HEK293 (cell line): ENCODE measurements at regions not wholly inside any gene's neighbourhood (a gene's known extent, or its start where the extent isn't known, plus 50 kb on each side); places are given as distances from the start of the nearest gene placed in this dataset.

Experiments
- SP2 ChIP-seq: fragments of 450-650 bp; formaldehyde crosslinking; IDR thresholded peaks from 2 replicates; pipeline ENCODE4 v1.5.1; 2016; ENCODE audit warnings: missing biosample characterization, missing genetic modification characterization
- ZBTB7A ChIP-seq: fragments of 450-650 bp; formaldehyde crosslinking; IDR thresholded peaks from 2 replicates; pipeline ENCODE4 v1.5.1; 2016; ENCODE audit warnings: low read depth, missing biosample characterization, missing genetic modification characterization
- ZNF169 ChIP-seq: fragments of 450-650 bp; formaldehyde crosslinking; IDR thresholded peaks from 2 replicates; pipeline ENCODE4 v1.5.1; 2016; ENCODE audit warnings: missing biosample characterization, missing genetic modification characterization
- ZNF248 ChIP-seq: fragments of 450-650 bp; formaldehyde crosslinking; IDR thresholded peaks from 2 replicates; pipeline ENCODE4 v1.5.1; 2017; ENCODE audit warnings: missing biosample characterization, missing genetic modification characterization
- ZNF423 ChIP-seq: fragments of 450-650 bp; formaldehyde crosslinking; IDR thresholded peaks from 2 replicates; pipeline ENCODE4 v1.5.1; 2016; ENCODE audit warnings: missing biosample characterization, missing genetic modification characterization
- ZNF777 ChIP-seq: fragments of 450-650 bp; formaldehyde crosslinking; IDR thresholded peaks from 2 replicates; pipeline ENCODE4 v1.5.1; 2017; ENCODE audit warnings: missing biosample characterization, missing genetic modification characterization, borderline replicate concordance
- TF ChIP-seq, protein P1 (sequence below): fragments of 450-650 bp; formaldehyde crosslinking; IDR thresholded peaks from 2 replicates; pipeline ENCODE4 v1.5.1; 2016; ENCODE audit warnings: missing biosample characterization, missing genetic modification characterization
- TF ChIP-seq, protein P2 (sequence below): fragments of 450-650 bp; formaldehyde crosslinking; IDR thresholded peaks from 2 replicates; pipeline ENCODE4 v1.5.1; 2016; ENCODE audit warnings: missing biosample characterization, missing genetic modification characterization, borderline replicate concordance
- TF ChIP-seq, protein P3 (sequence below): fragments of 450-650 bp; formaldehyde crosslinking; IDR thresholded peaks from 2 replicates; pipeline ENCODE4 v1.5.1; 2016; ENCODE audit warnings: missing biosample characterization, missing genetic modification characterization

DNA sequence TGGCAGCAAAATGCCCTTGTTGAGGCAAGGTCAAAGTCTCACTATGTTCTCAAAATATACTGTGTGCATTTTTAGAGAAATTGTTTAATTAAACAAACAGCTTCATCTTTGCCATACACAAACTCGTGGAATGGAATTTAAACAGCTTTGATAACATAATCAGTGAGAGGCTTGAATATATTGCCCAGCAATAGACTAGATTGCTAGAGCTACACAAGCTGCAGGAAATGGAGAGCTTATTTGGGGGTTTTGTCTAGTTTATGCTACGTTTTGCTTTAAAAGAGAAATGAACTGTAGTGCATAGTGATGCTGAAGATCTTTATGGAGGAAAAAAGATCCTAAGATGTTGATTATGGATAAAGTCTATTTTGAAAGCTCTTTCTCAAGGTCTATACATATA, 166.8 kb upstream of the HMCN1 start:
- TF ChIP-seq ZNF777 (tag by site-specific recombination) (no peak), ZBTB7A (no peak), ZNF248 (tag by site-specific recombination) (no peak), ZNF169 (tag by site-specific recombination) (no peak), ZNF423 (tag by site-specific recombination) (no peak), SP2 (tag by site-specific recombination) (no peak)
- TF ChIP-seq, protein P1, sequence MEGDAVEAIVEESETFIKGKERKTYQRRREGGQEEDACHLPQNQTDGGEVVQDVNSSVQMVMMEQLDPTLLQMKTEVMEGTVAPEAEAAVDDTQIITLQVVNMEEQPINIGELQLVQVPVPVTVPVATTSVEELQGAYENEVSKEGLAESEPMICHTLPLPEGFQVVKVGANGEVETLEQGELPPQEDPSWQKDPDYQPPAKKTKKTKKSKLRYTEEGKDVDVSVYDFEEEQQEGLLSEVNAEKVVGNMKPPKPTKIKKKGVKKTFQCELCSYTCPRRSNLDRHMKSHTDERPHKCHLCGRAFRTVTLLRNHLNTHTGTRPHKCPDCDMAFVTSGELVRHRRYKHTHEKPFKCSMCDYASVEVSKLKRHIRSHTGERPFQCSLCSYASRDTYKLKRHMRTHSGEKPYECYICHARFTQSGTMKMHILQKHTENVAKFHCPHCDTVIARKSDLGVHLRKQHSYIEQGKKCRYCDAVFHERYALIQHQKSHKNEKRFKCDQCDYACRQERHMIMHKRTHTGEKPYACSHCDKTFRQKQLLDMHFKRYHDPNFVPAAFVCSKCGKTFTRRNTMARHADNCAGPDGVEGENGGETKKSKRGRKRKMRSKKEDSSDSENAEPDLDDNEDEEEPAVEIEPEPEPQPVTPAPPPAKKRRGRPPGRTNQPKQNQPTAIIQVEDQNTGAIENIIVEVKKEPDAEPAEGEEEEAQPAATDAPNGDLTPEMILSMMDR (tag by site-specific recombination), result no peak
- TF ChIP-seq, protein P2, sequence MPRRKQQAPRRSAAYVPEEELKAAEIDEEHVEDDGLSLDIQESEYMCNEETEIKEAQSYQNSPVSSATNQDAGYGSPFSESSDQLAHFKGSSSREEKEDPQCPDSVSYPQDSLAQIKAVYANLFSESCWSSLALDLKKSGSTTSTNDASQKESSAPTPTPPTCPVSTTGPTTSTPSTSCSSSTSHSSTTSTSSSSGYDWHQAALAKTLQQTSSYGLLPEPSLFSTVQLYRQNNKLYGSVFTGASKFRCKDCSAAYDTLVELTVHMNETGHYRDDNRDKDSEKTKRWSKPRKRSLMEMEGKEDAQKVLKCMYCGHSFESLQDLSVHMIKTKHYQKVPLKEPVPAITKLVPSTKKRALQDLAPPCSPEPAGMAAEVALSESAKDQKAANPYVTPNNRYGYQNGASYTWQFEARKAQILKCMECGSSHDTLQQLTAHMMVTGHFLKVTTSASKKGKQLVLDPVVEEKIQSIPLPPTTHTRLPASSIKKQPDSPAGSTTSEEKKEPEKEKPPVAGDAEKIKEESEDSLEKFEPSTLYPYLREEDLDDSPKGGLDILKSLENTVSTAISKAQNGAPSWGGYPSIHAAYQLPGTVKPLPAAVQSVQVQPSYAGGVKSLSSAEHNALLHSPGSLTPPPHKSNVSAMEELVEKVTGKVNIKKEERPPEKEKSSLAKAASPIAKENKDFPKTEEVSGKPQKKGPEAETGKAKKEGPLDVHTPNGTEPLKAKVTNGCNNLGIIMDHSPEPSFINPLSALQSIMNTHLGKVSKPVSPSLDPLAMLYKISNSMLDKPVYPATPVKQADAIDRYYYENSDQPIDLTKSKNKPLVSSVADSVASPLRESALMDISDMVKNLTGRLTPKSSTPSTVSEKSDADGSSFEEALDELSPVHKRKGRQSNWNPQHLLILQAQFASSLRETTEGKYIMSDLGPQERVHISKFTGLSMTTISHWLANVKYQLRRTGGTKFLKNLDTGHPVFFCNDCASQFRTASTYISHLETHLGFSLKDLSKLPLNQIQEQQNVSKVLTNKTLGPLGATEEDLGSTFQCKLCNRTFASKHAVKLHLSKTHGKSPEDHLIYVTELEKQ (tag by site-specific recombination), result no peak
- TF ChIP-seq, protein P3, sequence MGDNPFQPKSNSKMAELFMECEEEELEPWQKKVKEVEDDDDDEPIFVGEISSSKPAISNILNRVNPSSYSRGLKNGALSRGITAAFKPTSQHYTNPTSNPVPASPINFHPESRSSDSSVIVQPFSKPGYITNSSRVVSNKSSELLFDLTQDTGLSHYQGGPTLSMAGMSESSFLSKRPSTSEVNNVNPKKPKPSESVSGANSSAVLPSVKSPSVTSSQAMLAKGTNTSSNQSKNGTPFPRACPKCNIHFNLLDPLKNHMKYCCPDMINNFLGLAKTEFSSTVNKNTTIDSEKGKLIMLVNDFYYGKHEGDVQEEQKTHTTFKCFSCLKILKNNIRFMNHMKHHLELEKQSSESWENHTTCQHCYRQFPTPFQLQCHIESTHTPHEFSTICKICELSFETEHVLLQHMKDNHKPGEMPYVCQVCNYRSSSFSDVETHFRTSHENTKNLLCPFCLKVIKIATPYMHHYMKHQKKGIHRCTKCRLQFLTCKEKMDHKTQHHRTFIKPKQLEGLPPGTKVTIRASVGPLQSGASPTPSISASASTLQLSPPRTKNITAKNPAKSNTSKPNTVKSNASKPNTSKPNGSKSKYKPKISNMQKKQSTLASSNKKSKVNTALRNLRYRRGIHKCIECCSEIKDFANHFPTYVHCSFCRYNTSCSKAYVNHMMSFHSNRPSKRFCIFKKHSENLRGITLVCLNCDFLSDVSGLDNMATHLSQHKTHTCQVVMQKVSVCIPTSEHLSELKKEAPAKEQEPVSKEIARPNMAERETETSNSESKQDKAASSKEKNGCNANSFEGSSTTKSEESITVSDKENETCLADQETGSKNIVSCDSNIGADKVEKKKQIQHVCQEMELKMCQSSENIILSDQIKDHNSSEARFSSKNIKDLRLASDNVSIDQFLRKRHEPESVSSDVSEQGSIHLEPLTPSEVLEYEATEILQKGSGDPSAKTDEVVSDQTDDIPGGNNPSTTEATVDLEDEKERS, result no peak
